GM12878 (cell line): ENCODE measurements at regions not wholly inside any gene's neighbourhood (a gene's known extent, or its start where the extent isn't known, plus 50 kb on each side); places are given as distances from the start of the nearest gene placed in this dataset.

Experiments used
- ATAC-seq: fragments of 200-7000 bp; cut with Tn5 transposase; 3 replicates; pipeline ENCODE4 v1.9.1; 2020; ENCODE audit warnings: mild to moderate bottlenecking, moderate library complexity
- BruUV-seq: library from RNA; stranded (reverse); fragments of 400-500 nt; replicated peaks from 2 replicates; lab custom pipeline; 2021; lab: Mats Ljungman, UMichigan
- CTCF ChIA-PET: fragments of 300-600 bp; sonication (Branson Sonifier 250); formaldehyde crosslinking; extraction: SDS; loops from one replicate; lab custom pipeline; 2021; ENCODE audit warnings: inconsistent platforms; lab: Yijun Ruan, JAX
- POLR2A ChIA-PET: fragments of 350-600 bp; formaldehyde crosslinking; extraction: SDS; loops from one replicate; lab custom pipeline; 2021; ENCODE audit warnings: inconsistent platforms; lab: Charles Lee
- RAD21 ChIA-PET: fragments of 300-600 bp; sonication (Branson Sonifier 250); formaldehyde crosslinking; loops from one replicate; lab custom pipeline; 2023; ENCODE audit warnings: antibody characterized with exemption; ENCODE audit not compliant: unreplicated experiment; lab: Charles Lee
- SMC1A ChIA-PET: fragments of 300-600 bp; sonication (Branson Sonifier 250); formaldehyde crosslinking; loops from one replicate; lab custom pipeline; 2023; ENCODE audit not compliant: unreplicated experiment, uncharacterized antibody; lab: Charles Lee
- DNase-seq: peaks from one replicate; pipeline ENCODE4 v3.0.0-alpha.2; 2011; ENCODE audit warnings: low read depth, low spot score
- FAIRE-seq: peaks from 3 replicates; lab custom pipeline; 2011; peaks lifted over from hg19 to GRCh38; lab: Jason Lieb, UNC
- H2AFZ ChIP-seq: 2 replicates; pipeline ENCODE4 v1.6.0; 2011; ENCODE audit warnings: low read depth, low read length, control low read depth; ENCODE audit not compliant: control insufficient read depth
- H3K27ac ChIP-seq: 2 replicates; pipeline ENCODE4 v1.5.1; 2011; ENCODE audit warnings: control low read depth; ENCODE audit not compliant: control insufficient read depth, insufficient read depth
- H3K27me3 ChIP-seq, 2 experiments: replicated peaks in 1 of 2; 2 replicates each; pipeline versions ENCODE4 v1.6.0 to v1.6.1; 2011; ENCODE audit warnings: low read length in 1 of 2; ENCODE audit not compliant: control insufficient read depth in 2 of 2, insufficient read depth in 2 of 2
- H3K36me3 ChIP-seq, 2 experiments: 2 replicates each; pipeline ENCODE4 v1.5.1; 2011; ENCODE audit warnings: low read length in 1 of 2; ENCODE audit not compliant: control insufficient read depth in 2 of 2, insufficient read depth in 2 of 2
- H3K4me1 ChIP-seq: 2 replicates; pipeline ENCODE4 v1.6.1; 2011; ENCODE audit warnings: mild to moderate bottlenecking, low read length, moderate library complexity, mixed read lengths; ENCODE audit not compliant: control insufficient read depth, insufficient read depth
- H3K4me2 ChIP-seq: 2 replicates; pipeline ENCODE4 v1.6.0; 2011; ENCODE audit warnings: control low read depth; ENCODE audit not compliant: control insufficient read depth, insufficient read depth
- H3K4me3 ChIP-seq: fragments of 200-600 bp; sonication (generic); 2 replicates; pipeline ENCODE4 v1.5.1; 2016
- H3K79me2 ChIP-seq: 2 replicates; pipeline ENCODE4 v1.6.0; 2011; ENCODE audit warnings: low read length; ENCODE audit not compliant: control insufficient read depth, insufficient read depth
- H3K9ac ChIP-seq: 2 replicates; pipeline ENCODE4 v1.8.0; 2011; ENCODE audit warnings: low read length, control low read depth, mixed read lengths; ENCODE audit not compliant: control insufficient read depth, insufficient read depth
- H3K9me3 ChIP-seq: replicated peaks from 3 replicates; pipeline ENCODE4 v1.5.1; 2011; ENCODE audit warnings: mild to moderate bottlenecking, low read length; ENCODE audit not compliant: control insufficient read depth, insufficient read depth
- H4K20me1 ChIP-seq: 2 replicates; pipeline ENCODE4 v1.6.0; 2011; ENCODE audit not compliant: control insufficient read depth, insufficient read depth
- BACH1 ChIP-seq: fragments of 450-650 bp; IDR thresholded peaks from 2 replicates; pipeline ENCODE4 v1.6.1; 2017; ENCODE audit warnings: mild to moderate bottlenecking, borderline replicate concordance
- FOXK2 ChIP-seq: fragments of 450-650 bp; IDR thresholded peaks from 2 replicates; pipeline ENCODE4 v1.6.1; 2017; ENCODE audit warnings: mild to moderate bottlenecking, moderate library complexity
- MYB ChIP-seq: fragments of 150-350 bp; IDR thresholded peaks from 2 replicates; pipeline ENCODE4 v1.6.1; 2014; ENCODE audit warnings: mild to moderate bottlenecking, low read depth, low read length, borderline replicate concordance
- PAX5 ChIP-seq: IDR thresholded peaks from 2 replicates; pipeline ENCODE4 v1.6.1; 2011; ENCODE audit warnings: low read depth, low read length, borderline replicate concordance
- POLR2A ChIP-seq: IDR thresholded peaks from 2 replicates; pipeline ENCODE4 v1.6.1; 2011; ENCODE audit warnings: low read depth, mild to moderate bottlenecking, low read length
- RBBP5 ChIP-seq: fragments of 200-600 bp; sonication (generic); conservative IDR thresholded peaks from 2 replicates; pipeline ENCODE4 v1.6.1; 2016
- RELA ChIP-seq: fragments of 450-650 bp; IDR thresholded peaks from 2 replicates; pipeline ENCODE4 v1.8.0; 2014; ENCODE audit warnings: borderline replicate concordance; ENCODE audit not compliant: partially characterized antibody
- RUNX3 ChIP-seq: IDR thresholded peaks from 2 replicates; pipeline ENCODE4 v1.6.1; 2012; ENCODE audit warnings: low read length, inconsistent platforms
- WRNIP1 ChIP-seq: IDR thresholded peaks from 2 replicates; pipeline ENCODE4 v1.6.1; 2011; ENCODE audit warnings: low read depth, low read length, improper control_type of control experiment, borderline replicate concordance
- ZBED1 ChIP-seq: IDR thresholded peaks from 2 replicates; pipeline ENCODE4 v1.6.1; 2016; ENCODE audit warnings: borderline replicate concordance
- WGBS: methylation state at CpG from one replicate; pipeline ENCODE4 v1.1.6; 2016; ENCODE audit warnings: low lambda C conversion rate; ENCODE audit not compliant: insufficient replicate concordance, insufficient coverage; ENCODE audit errors: missing lambda C conversion rate; 5-methylcytosine and 5-hydroxymethylcytosine counted together
- in situ Hi-C: fragments of 300-500 bp; cut with MboI; formaldehyde crosslinking; loops from 9 replicates; pipeline ENCODE4 v1.14.3; 2018; ENCODE audit warnings: mixed read lengths
- intact Hi-C: fragments of 100-400 bp; cut with micrococcal nuclease; formaldehyde crosslinking; loops from one replicate; pipeline ENCODE4 v1.14.2; 2022; ENCODE audit not compliant: unreplicated experiment
- TF ChIP-seq, protein P1 (sequence below), 3 experiments: IDR thresholded peaks in 2 of 3; conservative IDR thresholded peaks in 1 of 3; 2 replicates each; pipeline ENCODE4 v1.5.1; 2011; ENCODE audit warnings: low read depth in 3 of 3, low read length in 3 of 3, mild to moderate bottlenecking in 3 of 3, control low read depth in 2 of 3, moderate library complexity in 2 of 3, inconsistent platforms in 1 of 3, mixed read lengths in 1 of 3; ENCODE audit not compliant: control insufficient read depth in 2 of 3, insufficient read depth in 1 of 3; ENCODE audit errors: extremely low read depth in 1 of 3

DNA sequence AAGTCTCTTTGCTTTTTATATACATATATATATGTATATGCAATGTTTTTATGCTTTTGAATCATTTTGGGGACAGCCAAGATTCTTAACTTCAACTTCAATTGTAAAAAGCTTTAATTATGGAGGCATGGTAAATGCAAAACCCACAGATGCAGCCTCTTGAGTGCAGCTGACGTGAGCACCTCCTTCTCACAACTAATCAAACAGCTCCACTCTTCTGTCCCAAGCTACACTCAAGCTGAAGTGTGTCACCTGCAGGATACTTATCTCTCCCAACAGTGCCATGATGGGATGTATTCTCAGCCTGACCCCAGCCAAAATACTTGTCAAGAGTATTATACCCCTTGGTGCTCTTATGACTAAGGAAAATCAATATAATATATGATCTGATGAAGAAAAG, 60.7 kb upstream of the BLTP1 start:
- 19% methylated on average over 1 of the region's 1 CpG for WGBS
- no peak for TF ChIP-seq MYB
- no peak for TF ChIP-seq FOXK2
- TF ChIP-seq POLR2A, result no peak
- no peak for TF ChIP-seq PAX5
- TF ChIP-seq RUNX3, result no peak
- no peak for TF ChIP-seq ZBED1
- TF ChIP-seq RBBP5, result no peak
- TF ChIP-seq BACH1, result no peak
- TF ChIP-seq WRNIP1, result no peak
- TF ChIP-seq RELA, result no peak
- TF ChIP-seq, protein P1, sequence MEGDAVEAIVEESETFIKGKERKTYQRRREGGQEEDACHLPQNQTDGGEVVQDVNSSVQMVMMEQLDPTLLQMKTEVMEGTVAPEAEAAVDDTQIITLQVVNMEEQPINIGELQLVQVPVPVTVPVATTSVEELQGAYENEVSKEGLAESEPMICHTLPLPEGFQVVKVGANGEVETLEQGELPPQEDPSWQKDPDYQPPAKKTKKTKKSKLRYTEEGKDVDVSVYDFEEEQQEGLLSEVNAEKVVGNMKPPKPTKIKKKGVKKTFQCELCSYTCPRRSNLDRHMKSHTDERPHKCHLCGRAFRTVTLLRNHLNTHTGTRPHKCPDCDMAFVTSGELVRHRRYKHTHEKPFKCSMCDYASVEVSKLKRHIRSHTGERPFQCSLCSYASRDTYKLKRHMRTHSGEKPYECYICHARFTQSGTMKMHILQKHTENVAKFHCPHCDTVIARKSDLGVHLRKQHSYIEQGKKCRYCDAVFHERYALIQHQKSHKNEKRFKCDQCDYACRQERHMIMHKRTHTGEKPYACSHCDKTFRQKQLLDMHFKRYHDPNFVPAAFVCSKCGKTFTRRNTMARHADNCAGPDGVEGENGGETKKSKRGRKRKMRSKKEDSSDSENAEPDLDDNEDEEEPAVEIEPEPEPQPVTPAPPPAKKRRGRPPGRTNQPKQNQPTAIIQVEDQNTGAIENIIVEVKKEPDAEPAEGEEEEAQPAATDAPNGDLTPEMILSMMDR (IDR thresholded peaks at IDR 0.05 in 2 of 3, conservative IDR thresholded peaks at IDR 0.05 in 1 of 3; ENCODE audit: control insufficient read depth in 2 of 3, extremely low read depth in 1 of 3, insufficient read depth in 1 of 3, low read depth in 3 of 3, low read length in 3 of 3), result no peak
- FAIRE-seq (no peak), ATAC-seq (no peak), DNase-seq (no peak)
- Histone ChIP-seq H3K4me2 (no peak overlapping the region), H4K20me1 (no peaks in the 10 kb centered on the region), H3K79me2 (no peaks in the 10 kb centered on the region), H3K27ac (no peak overlapping the region), H3K9ac (no peak overlapping the region), H3K36me3 (no peaks in the 10 kb centered on the region), H3K27me3 (no peaks in the 10 kb centered on the region; a peak in 1 of 4 replicates), H2AFZ (no peak overlapping the region), H3K4me1 (no peaks in the 10 kb centered on the region), H3K9me3 (no peaks in the 10 kb centered on the region), H3K4me3 (no peak overlapping the region)
- ChIA-PET SMC1A (no interaction called here), RAD21 (no interaction called here), POLR2A (no interaction called here), CTCF (interaction anchor here (1.0 kb wide), 1 partner anchor 10 kb away, joined by 3 read pairs; no protein-coding TSS in a partner anchor)
- intact Hi-C loops (no loop called here), in situ Hi-C loops (no loop called here)
- BruUV-seq, result no TSS peak
